ENCODE measurements at regions not wholly inside any gene's neighbourhood (a gene's known extent, or its start where the extent isn't known, plus 50 kb on each side); places are given as distances from the start of the nearest gene placed in this dataset.

GRCh38 chr20:23188377-23189169, 102.4 kb upstream of the CD93 start:
- Histone ChIP-seq H3K9me3 (ENCODE audit: insufficient read depth, low read length) (no peaks in the 10 kb centered on the region; the same call in 1 of the 2 replicates), H3K4me3 (ENCODE audit: insufficient read length, low read depth) (no peak overlapping the region), H3K4me1 (ENCODE audit: insufficient read depth, insufficient read length) (no peaks in the 10 kb centered on the region), H3K9ac (ENCODE audit: insufficient read length, low read depth) (no peak overlapping the region), H3K36me3 (ENCODE audit: insufficient read depth, insufficient read length, low read length) (no peaks in the 10 kb centered on the region), H3K27me3 (ENCODE audit: insufficient read depth, insufficient read length) (no peaks in the 10 kb centered on the region)
- DNase-seq (ENCODE audit: low read depth, low spot score): no peak
- no peak for TF ChIP-seq SUZ12 (IDR thresholded peaks at IDR 0.05; ENCODE audit: extremely low read depth, insufficient read depth, insufficient read length)
- TF ChIP-seq ZNF274 (IDR thresholded peaks at IDR 0.05; ENCODE audit: low read depth, low read length): no peak
- no peak for TF ChIP-seq YY1 (IDR thresholded peaks at IDR 0.05; ENCODE audit: insufficient read depth, insufficient read length)

- no peak overlapping the region for H3K9ac ChIP-seq (ENCODE audit: insufficient read length, low read depth)
- no peaks in the 10 kb centered on the region for H3K36me3 ChIP-seq (ENCODE audit: insufficient read depth, insufficient read length, low read length)
- DNase-seq (ENCODE audit: low read depth, low spot score): no peak
- no peak overlapping the region for H3K4me3 ChIP-seq (ENCODE audit: insufficient read length, low read depth)
- H3K4me1 ChIP-seq (ENCODE audit: insufficient read depth, insufficient read length): no peaks in the 10 kb centered on the region
- no peaks in the 10 kb centered on the region for H3K27me3 ChIP-seq (ENCODE audit: insufficient read depth, insufficient read length)
- TF ChIP-seq YY1 (IDR thresholded peaks at IDR 0.05; ENCODE audit: insufficient read depth, insufficient read length): no peak
- no peak for TF ChIP-seq ZNF274 (IDR thresholded peaks at IDR 0.05; ENCODE audit: low read depth, low read length)
- TF ChIP-seq SUZ12 (IDR thresholded peaks at IDR 0.05; ENCODE audit: extremely low read depth, insufficient read depth, insufficient read length): no peak
- H3K9me3 ChIP-seq (ENCODE audit: insufficient read depth, low read length): no peaks in the 10 kb centered on the region; the same call in 1 of the 2 replicates
Observed at GRCh38 chr20:23187751-23188150, 101.6 kb upstream of the CD93 start.

DNA sequence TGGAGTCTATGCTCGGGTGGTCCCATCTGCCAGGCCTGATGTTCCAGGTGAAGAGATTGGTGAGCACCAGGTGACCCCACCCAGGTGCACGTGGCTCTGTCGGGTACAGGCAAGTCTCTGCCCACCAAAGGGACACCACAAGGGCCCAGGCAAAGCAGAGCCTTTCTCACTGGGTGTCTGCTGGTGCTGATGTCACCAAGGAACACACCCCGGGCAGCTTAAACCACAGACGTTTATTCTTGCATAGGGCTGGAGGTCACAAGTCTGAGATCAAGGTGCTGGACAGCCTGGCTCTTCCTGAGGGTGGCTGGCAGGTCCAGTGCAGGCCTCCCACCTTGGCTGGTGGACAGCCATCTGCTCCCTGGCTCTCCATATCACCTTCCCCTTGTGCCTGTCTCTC, 100.7 kb upstream of the CD93 start:
- H3K9me3 ChIP-seq (ENCODE audit: insufficient read depth, low read length): no peaks in the 10 kb centered on the region; the same call in 1 of the 2 replicates
- DNase-seq (ENCODE audit: low read depth, low spot score): no peak
- H3K4me1 ChIP-seq (ENCODE audit: insufficient read depth, insufficient read length): no peaks in the 10 kb centered on the region
- H3K36me3 ChIP-seq (ENCODE audit: insufficient read depth, insufficient read length, low read length): no peaks in the 10 kb centered on the region
- H3K4me3 ChIP-seq (ENCODE audit: insufficient read length, low read depth): no peak overlapping the region
- no peak overlapping the region for H3K9ac ChIP-seq (ENCODE audit: insufficient read length, low read depth)
- no peak for TF ChIP-seq ZNF274 (IDR thresholded peaks at IDR 0.05; ENCODE audit: low read depth, low read length)
- TF ChIP-seq SUZ12 (IDR thresholded peaks at IDR 0.05; ENCODE audit: extremely low read depth, insufficient read depth, insufficient read length): no peak
- TF ChIP-seq YY1 (IDR thresholded peaks at IDR 0.05; ENCODE audit: insufficient read depth, insufficient read length): no peak
- no peaks in the 10 kb centered on the region for H3K27me3 ChIP-seq (ENCODE audit: insufficient read depth, insufficient read length)

DNA sequence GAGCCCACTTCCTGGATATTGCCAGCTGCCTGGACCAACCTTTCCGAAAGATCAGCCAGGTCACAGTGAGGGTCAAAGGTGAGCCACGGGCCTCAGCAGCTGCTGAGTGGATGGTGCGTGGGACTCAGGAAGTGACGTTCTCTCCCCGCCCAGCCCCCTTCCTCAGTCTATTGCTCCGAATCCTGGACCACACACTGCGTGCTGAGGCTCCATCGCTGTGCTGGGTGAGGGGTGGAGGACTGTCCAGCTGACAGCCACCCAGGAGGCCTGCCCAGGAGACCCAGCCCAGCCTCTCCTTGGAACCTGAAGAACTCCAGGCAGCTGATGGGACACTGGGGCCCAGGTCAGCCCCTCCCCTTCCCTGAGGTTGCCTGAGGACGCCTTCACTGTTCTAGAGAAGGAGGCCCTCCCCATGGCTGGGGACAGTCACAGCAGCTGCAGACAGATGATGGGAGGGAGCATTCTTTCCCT, 94.4 kb upstream of the CD93 start:
- no peak overlapping the region for H3K4me3 ChIP-seq (ENCODE audit: insufficient read length, low read depth)
- H3K9ac ChIP-seq (ENCODE audit: insufficient read length, low read depth): no peak overlapping the region
- no peaks in the 10 kb centered on the region for H3K36me3 ChIP-seq (ENCODE audit: insufficient read depth, insufficient read length, low read length)
- no peaks in the 10 kb centered on the region for H3K27me3 ChIP-seq (ENCODE audit: insufficient read depth, insufficient read length)
- no peaks in the 10 kb centered on the region for H3K4me1 ChIP-seq (ENCODE audit: insufficient read depth, insufficient read length)
- DNase-seq (ENCODE audit: low read depth, low spot score): no peak
- TF ChIP-seq YY1 (IDR thresholded peaks at IDR 0.05; ENCODE audit: insufficient read depth, insufficient read length) (no peak), SUZ12 (IDR thresholded peaks at IDR 0.05; ENCODE audit: extremely low read depth, insufficient read depth, insufficient read length) (no peak), ZNF274 (IDR thresholded peaks at IDR 0.05; ENCODE audit: low read depth, low read length) (no peak)
- H3K9me3 ChIP-seq (ENCODE audit: insufficient read depth, low read length): no peaks in the 10 kb centered on the region

GRCh38 chr20:23179766-23180403, 93.8 kb upstream of the CD93 start:
- H3K36me3 ChIP-seq (ENCODE audit: insufficient read depth, insufficient read length, low read length): no peaks in the 10 kb centered on the region
- no peak for DNase-seq (ENCODE audit: low read depth, low spot score)
- no peak for TF ChIP-seq ZNF274 (IDR thresholded peaks at IDR 0.05; ENCODE audit: low read depth, low read length)
- TF ChIP-seq YY1 (IDR thresholded peaks at IDR 0.05; ENCODE audit: insufficient read depth, insufficient read length): no peak
- H3K27me3 ChIP-seq (ENCODE audit: insufficient read depth, insufficient read length): no peaks in the 10 kb centered on the region
- no peak overlapping the region for H3K4me3 ChIP-seq (ENCODE audit: insufficient read length, low read depth)
- H3K4me1 ChIP-seq (ENCODE audit: insufficient read depth, insufficient read length): no peaks in the 10 kb centered on the region
- no peak overlapping the region for H3K9ac ChIP-seq (ENCODE audit: insufficient read length, low read depth)
- H3K9me3 ChIP-seq (ENCODE audit: insufficient read depth, low read length): no peaks in the 10 kb centered on the region

DNA sequence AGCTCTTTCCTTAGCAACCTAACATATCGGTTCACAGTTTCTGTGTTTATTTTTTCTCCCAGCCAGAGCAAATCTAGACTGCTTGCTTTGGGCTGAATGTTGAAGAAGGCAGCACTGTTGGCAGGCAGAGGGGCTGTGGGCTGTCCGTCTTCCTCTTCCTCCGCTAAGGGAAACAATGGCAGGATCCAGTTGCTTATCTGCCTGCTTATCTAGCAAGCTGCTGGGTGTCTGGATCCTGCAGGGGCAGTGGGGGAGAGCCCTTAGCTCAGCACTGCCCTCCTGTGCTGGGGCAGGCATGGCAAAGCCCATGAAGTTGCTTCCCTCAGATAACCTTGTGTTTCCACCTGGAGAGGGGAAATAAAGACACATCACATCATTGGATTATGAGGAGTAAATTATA, 92.7 kb upstream of the CD93 start:
- no peak overlapping the region for H3K4me3 ChIP-seq (ENCODE audit: insufficient read length, low read depth)
- TF ChIP-seq YY1 (IDR thresholded peaks at IDR 0.05; ENCODE audit: insufficient read depth, insufficient read length) (no peak), ZNF274 (IDR thresholded peaks at IDR 0.05; ENCODE audit: low read depth, low read length) (no peak), SUZ12 (IDR thresholded peaks at IDR 0.05; ENCODE audit: extremely low read depth, insufficient read depth, insufficient read length) (no peak)
- H3K4me1 ChIP-seq (ENCODE audit: insufficient read depth, insufficient read length): no peaks in the 10 kb centered on the region
- no peaks in the 10 kb centered on the region for H3K27me3 ChIP-seq (ENCODE audit: insufficient read depth, insufficient read length)
- no peaks in the 10 kb centered on the region for H3K9me3 ChIP-seq (ENCODE audit: insufficient read depth, low read length)
- H3K9ac ChIP-seq (ENCODE audit: insufficient read length, low read depth): no peak overlapping the region
- no peak for DNase-seq (ENCODE audit: low read depth, low spot score)
- no peaks in the 10 kb centered on the region for H3K36me3 ChIP-seq (ENCODE audit: insufficient read depth, insufficient read length, low read length)

GRCh38 chr20:23174821-23175220, 88.7 kb upstream of the CD93 start:
- no peak overlapping the region for H3K9ac ChIP-seq (ENCODE audit: insufficient read length, low read depth)
- H3K9me3 ChIP-seq (ENCODE audit: insufficient read depth, low read length): no peaks in the 10 kb centered on the region
- TF ChIP-seq ZNF274 (IDR thresholded peaks at IDR 0.05; ENCODE audit: low read depth, low read length): no peak
- H3K4me1 ChIP-seq (ENCODE audit: insufficient read depth, insufficient read length): no peaks in the 10 kb centered on the region
- DNase-seq (ENCODE audit: low read depth, low spot score): no peak
- H3K36me3 ChIP-seq (ENCODE audit: insufficient read depth, insufficient read length, low read length): no peaks in the 10 kb centered on the region
- H3K4me3 ChIP-seq (ENCODE audit: insufficient read length, low read depth): no peak overlapping the region
- no peaks in the 10 kb centered on the region for H3K27me3 ChIP-seq (ENCODE audit: insufficient read depth, insufficient read length)
